ENCODE measurements at regions not wholly inside any gene's neighbourhood (a gene's known extent, or its start where the extent isn't known, plus 50 kb on each side); places are given as distances from the start of the nearest gene placed in this dataset.
"Not testable (repeated sequence)": the region's sequence is repeated elsewhere in the genome, so short reads cannot be mapped to it uniquely, and the experiment has no call there.

DNA sequence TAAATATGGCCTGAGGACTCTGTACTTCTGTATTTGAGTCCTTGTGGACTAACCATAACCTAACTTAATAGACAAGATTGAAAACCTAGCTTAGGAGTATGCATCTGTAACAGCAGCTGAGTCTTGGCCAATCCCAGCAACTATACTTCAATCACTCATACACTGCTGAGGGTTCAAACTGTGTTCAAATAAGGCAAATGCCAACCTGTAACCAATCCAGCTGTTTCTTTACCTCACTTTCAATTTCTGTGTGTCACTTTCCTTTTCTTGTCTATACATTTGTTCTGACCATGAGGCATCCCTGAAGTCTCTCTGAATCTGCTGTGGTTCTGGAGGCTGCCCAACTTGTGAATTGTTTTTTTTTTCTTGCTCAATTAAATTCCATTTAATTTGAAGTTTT is 57.9 kb upstream of the GOLGA8O start:
- TF ChIP-seq, protein P1, sequence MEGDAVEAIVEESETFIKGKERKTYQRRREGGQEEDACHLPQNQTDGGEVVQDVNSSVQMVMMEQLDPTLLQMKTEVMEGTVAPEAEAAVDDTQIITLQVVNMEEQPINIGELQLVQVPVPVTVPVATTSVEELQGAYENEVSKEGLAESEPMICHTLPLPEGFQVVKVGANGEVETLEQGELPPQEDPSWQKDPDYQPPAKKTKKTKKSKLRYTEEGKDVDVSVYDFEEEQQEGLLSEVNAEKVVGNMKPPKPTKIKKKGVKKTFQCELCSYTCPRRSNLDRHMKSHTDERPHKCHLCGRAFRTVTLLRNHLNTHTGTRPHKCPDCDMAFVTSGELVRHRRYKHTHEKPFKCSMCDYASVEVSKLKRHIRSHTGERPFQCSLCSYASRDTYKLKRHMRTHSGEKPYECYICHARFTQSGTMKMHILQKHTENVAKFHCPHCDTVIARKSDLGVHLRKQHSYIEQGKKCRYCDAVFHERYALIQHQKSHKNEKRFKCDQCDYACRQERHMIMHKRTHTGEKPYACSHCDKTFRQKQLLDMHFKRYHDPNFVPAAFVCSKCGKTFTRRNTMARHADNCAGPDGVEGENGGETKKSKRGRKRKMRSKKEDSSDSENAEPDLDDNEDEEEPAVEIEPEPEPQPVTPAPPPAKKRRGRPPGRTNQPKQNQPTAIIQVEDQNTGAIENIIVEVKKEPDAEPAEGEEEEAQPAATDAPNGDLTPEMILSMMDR (IDR thresholded peaks at IDR 0.05; ENCODE audit: poor library complexity, severe bottlenecking): not testable (repeated sequence)
- TF ChIP-seq EZH2 (IDR thresholded peaks at IDR 0.05; ENCODE audit: borderline replicate concordance, insufficient read depth, low read length, poor library complexity, severe bottlenecking); RAD21 (conservative IDR thresholded peaks at IDR 0.05); MXI1 (conservative IDR thresholded peaks at IDR 0.05; ENCODE audit: poor library complexity, severe bottlenecking); EP300 (conservative IDR thresholded peaks at IDR 0.05; ENCODE audit: poor library complexity, severe bottlenecking): not testable (repeated sequence)

Data from neural cell (in vitro differentiated cells).